GM23248 (cell line): ENCODE measurements at regions not wholly inside any gene's neighbourhood (a gene's known extent, or its start where the extent isn't known, plus 50 kb on each side); places are given as distances from the start of the nearest gene placed in this dataset.

Experiments
- EZH2 ChIP-seq: fragments of 200-600 bp; sonication (generic); IDR thresholded peaks from 2 replicates; pipeline ENCODE4 v1.6.1; 2018; ENCODE audit warnings: antibody characterized with exemption, mild to moderate bottlenecking; ENCODE audit not compliant: insufficient read depth, poor library complexity, severe bottlenecking
- EZH2phosphoT487 ChIP-seq: fragments of 200-600 bp; sonication (generic); IDR thresholded peaks from 2 replicates; pipeline ENCODE4 v1.6.1; 2018; ENCODE audit warnings: antibody characterized with exemption, moderate library complexity, mild to moderate bottlenecking, low read depth; ENCODE audit not compliant: insufficient read depth

- no peak for TF ChIP-seq EZH2
- no peak for TF ChIP-seq EZH2phosphoT487
Measured at GRCh38 chr4:125121581-125121980, 193.2 kb upstream of the FAT4 start.
